ENCODE measurements at regions not wholly inside any gene's neighbourhood (a gene's known extent, or its start where the extent isn't known, plus 50 kb on each side); places are given as distances from the start of the nearest gene placed in this dataset.

- Histone ChIP-seq H2AK5ac (ENCODE audit: low read depth, low read length) (no peak overlapping the region), H3K9me3 (replicated peaks in 1 of 2; ENCODE audit: control insufficient read depth in 2 of 2, insufficient read depth in 1 of 2, low read depth in 1 of 2, low read length in 2 of 2) (peaks cover 0 to 6% of the 10 kb centered on the region in 2 donors), H2BK120ac (ENCODE audit: low read depth, low read length) (no peak overlapping the region), H2BK15ac (ENCODE audit: low read length) (no peak overlapping the region), H4K8ac (ENCODE audit: low read depth, low read length) (no peak overlapping the region), H3K4me3 (ENCODE audit: low read length in 2 of 2) (no peak overlapping the region), H2BK5ac (ENCODE audit: low read length) (no peak overlapping the region), H2BK12ac (ENCODE audit: low read length) (no peak overlapping the region), H4K91ac (ENCODE audit: low read depth, low read length, poor library complexity) (no peak overlapping the region), H3K27me3 (ENCODE audit: control insufficient read depth in 3 of 3, insufficient read depth in 3 of 3, low read depth in 1 of 3, low read length in 3 of 3) (no peaks in the 10 kb centered on the region), H3K79me1 (ENCODE audit: low read depth, low read length) (no peaks in the 10 kb centered on the region), H3K4ac (ENCODE audit: low read length) (no peak overlapping the region), H3K4me2 (ENCODE audit: insufficient read depth, low read length, poor library complexity, severe bottlenecking) (no peak overlapping the region), H3K36me3 (replicated peaks in 1 of 2; ENCODE audit: control insufficient read depth in 2 of 2, insufficient read depth in 2 of 2, low read length in 2 of 2) (no peaks in the 10 kb centered on the region), H3K9ac (ENCODE audit: low read depth, low read length, poor library complexity) (no peak overlapping the region), H3K18ac (ENCODE audit: low read length) (no peak overlapping the region), H3K14ac (ENCODE audit: low read length) (no peak overlapping the region), H3K4me1 (ENCODE audit: control insufficient read depth in 2 of 2, insufficient read depth in 1 of 2, low read depth in 1 of 2, low read length in 2 of 2) (peaks cover 0 to 2% of the 10 kb centered on the region in 2 donors), H3K23ac (ENCODE audit: low read depth, low read length, poor library complexity) (no peak overlapping the region), H3K27ac (replicated peaks; ENCODE audit: low read length) (no peak overlapping the region), H2AFZ (ENCODE audit: low read length) (no peak overlapping the region)
- DNase-seq (ENCODE audit: low spot score): no peak
- no CpG with 5 or more reads among the region's 3 CpGs for WGBS, 2 donors (ENCODE audit: extremely low coverage in 2 of 2, insufficient read length in 2 of 2, insufficient replicate concordance in 1 of 2)
These were observed 184.9 kb upstream of the GNAI1 start for GRCh38 chr7:79949778-79950177.

DNA sequence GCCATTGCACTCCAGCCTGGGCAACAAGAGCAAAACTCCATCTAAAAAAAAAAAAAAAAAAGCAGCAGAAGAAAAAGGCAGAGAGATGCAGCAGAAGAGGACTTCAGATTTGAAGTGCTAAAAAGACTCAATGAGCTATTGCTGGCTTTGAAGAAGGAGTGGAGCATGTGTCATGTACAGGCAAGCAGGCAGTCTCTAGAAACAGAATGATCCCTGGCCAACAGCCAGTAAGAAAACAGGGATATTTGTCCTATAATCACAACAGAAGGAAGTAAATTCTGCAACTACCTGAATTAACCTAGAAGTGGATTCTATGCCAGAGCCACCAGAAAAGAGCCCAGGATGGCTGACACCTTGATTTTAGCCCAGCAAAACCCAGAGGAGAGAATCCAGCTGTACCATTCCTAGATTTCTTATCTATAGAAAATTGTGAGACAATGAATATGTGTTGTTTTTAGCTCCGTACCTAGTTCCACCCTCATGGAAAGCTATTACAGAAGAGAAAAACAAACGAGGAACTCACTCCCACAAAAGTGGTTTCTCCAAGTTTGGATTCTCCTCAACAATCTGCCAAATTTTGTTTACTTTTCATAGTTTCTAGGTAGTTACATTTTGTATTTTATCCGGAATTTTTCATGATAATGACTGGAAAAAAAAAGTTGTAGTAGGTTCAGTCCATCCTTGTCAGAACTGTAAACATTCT lies 198.2 kb upstream of the GNAI1 start:
- no peak for DNase-seq (ENCODE audit: low spot score)
- H3K4me3 ChIP-seq (ENCODE audit: low read length in 2 of 2): no peak overlapping the region
- WGBS, 2 donors (ENCODE audit: extremely low coverage in 2 of 2, insufficient read length in 2 of 2, insufficient replicate concordance in 1 of 2): no CpG with 5 or more reads among the region's 3 CpGs

DNA sequence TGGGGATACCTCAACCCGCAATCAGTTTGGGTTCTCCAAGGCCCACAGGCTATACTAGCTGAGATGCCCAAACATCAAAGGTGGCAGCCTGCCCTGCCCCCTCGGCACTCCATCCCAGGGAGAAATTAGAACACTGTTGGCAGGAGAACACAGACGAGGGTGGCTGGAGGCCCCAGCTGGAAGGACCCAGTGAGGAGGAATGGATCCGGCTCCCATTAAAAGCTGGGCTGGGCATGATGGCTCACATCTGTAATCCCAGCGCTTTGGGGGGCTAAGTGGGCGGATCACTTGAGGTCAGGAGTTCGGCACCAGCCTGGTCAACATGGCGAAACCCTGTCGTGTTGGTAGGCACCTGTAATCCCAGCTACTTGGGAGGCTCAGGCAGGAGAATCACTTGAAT lies 199.9 kb upstream of the GNAI1 start:
- H3K4me3 ChIP-seq (ENCODE audit: low read length in 2 of 2): no peak overlapping the region
- peak overlapping the region; percentile 4 for H3K9ac ChIP-seq (ENCODE audit: low read depth, low read length, poor library complexity)
- H3K27me3 ChIP-seq (ENCODE audit: control insufficient read depth in 3 of 3, insufficient read depth in 3 of 3, low read depth in 1 of 3, low read length in 3 of 3): no peaks in the 10 kb centered on the region
- no peaks in the 10 kb centered on the region for H3K79me1 ChIP-seq (ENCODE audit: low read depth, low read length)
- H3K9me3 ChIP-seq (replicated peaks in 1 of 2; ENCODE audit: control insufficient read depth in 2 of 2, insufficient read depth in 1 of 2, low read depth in 1 of 2, low read length in 2 of 2): no peaks in the 10 kb centered on the region
- no peak overlapping the region for H3K23ac ChIP-seq (ENCODE audit: low read depth, low read length, poor library complexity)
- H3K4me1 ChIP-seq (ENCODE audit: control insufficient read depth in 2 of 2, insufficient read depth in 1 of 2, low read depth in 1 of 2, low read length in 2 of 2): no peaks in the 10 kb centered on the region
- no peak overlapping the region for H2AFZ ChIP-seq (ENCODE audit: low read length)
- no CpG with 5 or more reads among the region's 9 CpGs for WGBS, 2 donors (ENCODE audit: extremely low coverage in 2 of 2, insufficient read length in 2 of 2, insufficient replicate concordance in 1 of 2)
- no peak overlapping the region for H4K8ac ChIP-seq (ENCODE audit: low read depth, low read length)
- H2BK120ac ChIP-seq (ENCODE audit: low read depth, low read length): no peak overlapping the region
- DNase-seq (ENCODE audit: low spot score): no peak
- no peak overlapping the region for H4K91ac ChIP-seq (ENCODE audit: low read depth, low read length, poor library complexity)
- no peak overlapping the region for H3K14ac ChIP-seq (ENCODE audit: low read length)
- H2BK12ac ChIP-seq (ENCODE audit: low read length): no peak overlapping the region
- H3K18ac ChIP-seq (ENCODE audit: low read length): no peak overlapping the region
- H3K4ac ChIP-seq (ENCODE audit: low read length): no peak overlapping the region
- no peak overlapping the region for H2BK5ac ChIP-seq (ENCODE audit: low read length)
- no peak overlapping the region for H2BK15ac ChIP-seq (ENCODE audit: low read length)
- H3K27ac ChIP-seq (replicated peaks; ENCODE audit: low read length): no peak overlapping the region
- H3K36me3 ChIP-seq (replicated peaks in 1 of 2; ENCODE audit: control insufficient read depth in 2 of 2, insufficient read depth in 2 of 2, low read length in 2 of 2): no peaks in the 10 kb centered on the region
- H2AK5ac ChIP-seq (ENCODE audit: low read depth, low read length): no peak overlapping the region
- H3K4me2 ChIP-seq (ENCODE audit: insufficient read depth, low read length, poor library complexity, severe bottlenecking): no peak overlapping the region

More for the DNA sequence above, 198.2 kb upstream of the GNAI1 start:
- Histone ChIP-seq H2BK120ac (ENCODE audit: low read depth, low read length) (no peak overlapping the region), H2AK5ac (ENCODE audit: low read depth, low read length) (no peak overlapping the region), H3K23ac (ENCODE audit: low read depth, low read length, poor library complexity) (no peak overlapping the region), H3K27me3 (ENCODE audit: control insufficient read depth in 3 of 3, insufficient read depth in 3 of 3, low read depth in 1 of 3, low read length in 3 of 3) (no peaks in the 10 kb centered on the region), H3K14ac (ENCODE audit: low read length) (no peak overlapping the region), H3K4me1 (ENCODE audit: control insufficient read depth in 2 of 2, insufficient read depth in 1 of 2, low read depth in 1 of 2, low read length in 2 of 2) (no peaks in the 10 kb centered on the region), H3K4me2 (ENCODE audit: insufficient read depth, low read length, poor library complexity, severe bottlenecking) (no peak overlapping the region), H2BK15ac (ENCODE audit: low read length) (no peak overlapping the region), H3K18ac (ENCODE audit: low read length) (no peak overlapping the region), H2BK5ac (ENCODE audit: low read length) (no peak overlapping the region), H2BK12ac (ENCODE audit: low read length) (no peak overlapping the region), H2AFZ (ENCODE audit: low read length) (no peak overlapping the region), H3K9ac (ENCODE audit: low read depth, low read length, poor library complexity) (no peak overlapping the region), H4K8ac (ENCODE audit: low read depth, low read length) (no peak overlapping the region), H3K36me3 (replicated peaks in 1 of 2; ENCODE audit: control insufficient read depth in 2 of 2, insufficient read depth in 2 of 2, low read length in 2 of 2) (no peaks in the 10 kb centered on the region), H3K27ac (replicated peaks; ENCODE audit: low read length) (no peak overlapping the region), H3K9me3 (replicated peaks in 1 of 2; ENCODE audit: control insufficient read depth in 2 of 2, insufficient read depth in 1 of 2, low read depth in 1 of 2, low read length in 2 of 2) (no peaks in the 10 kb centered on the region), H4K91ac (ENCODE audit: low read depth, low read length, poor library complexity) (no peak overlapping the region), H3K4ac (ENCODE audit: low read length) (no peak overlapping the region), H3K79me1 (ENCODE audit: low read depth, low read length) (no peaks in the 10 kb centered on the region)

DNA sequence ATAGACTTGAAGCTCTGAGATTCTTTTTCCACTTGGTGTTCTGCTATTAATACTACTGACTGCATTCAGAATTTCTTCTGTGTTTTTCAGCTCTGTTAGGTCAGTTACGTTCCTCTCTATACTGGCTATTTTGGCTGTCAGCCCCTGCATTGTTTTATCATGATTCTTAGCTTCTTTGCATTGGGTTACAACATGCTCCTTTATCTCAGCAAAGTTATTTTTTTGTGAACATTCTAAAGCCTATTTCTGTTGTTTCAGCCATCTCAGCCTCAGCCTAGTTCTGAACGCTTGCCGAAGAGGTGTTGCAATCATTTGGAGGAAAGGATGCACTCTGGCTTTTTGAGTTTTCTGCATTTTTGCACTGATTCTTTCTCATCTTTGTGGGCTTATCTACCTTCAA lies 201.5 kb upstream of the GNAI1 start:
- no CpG with 5 or more reads among the region's 3 CpGs for WGBS, 2 donors (ENCODE audit: extremely low coverage in 2 of 2, insufficient read length in 2 of 2, insufficient replicate concordance in 1 of 2)
- Histone ChIP-seq H3K18ac (ENCODE audit: low read length) (no peak overlapping the region), H2AK5ac (ENCODE audit: low read depth, low read length) (no peak overlapping the region), H3K4me2 (ENCODE audit: insufficient read depth, low read length, poor library complexity, severe bottlenecking) (no peak overlapping the region), H3K36me3 (replicated peaks in 1 of 2; ENCODE audit: control insufficient read depth in 2 of 2, insufficient read depth in 2 of 2, low read length in 2 of 2) (no peaks in the 10 kb centered on the region), H3K14ac (ENCODE audit: low read length) (no peak overlapping the region), H2BK15ac (ENCODE audit: low read length) (no peak overlapping the region), H3K9ac (ENCODE audit: low read depth, low read length, poor library complexity) (no peak overlapping the region), H3K4me1 (ENCODE audit: control insufficient read depth in 2 of 2, insufficient read depth in 1 of 2, low read depth in 1 of 2, low read length in 2 of 2) (no peaks in the 10 kb centered on the region), H2BK5ac (ENCODE audit: low read length) (no peak overlapping the region), H3K27me3 (ENCODE audit: control insufficient read depth in 3 of 3, insufficient read depth in 3 of 3, low read depth in 1 of 3, low read length in 3 of 3) (no peaks in the 10 kb centered on the region), H2BK12ac (ENCODE audit: low read length) (no peak overlapping the region), H4K91ac (ENCODE audit: low read depth, low read length, poor library complexity) (no peak overlapping the region), H3K4me3 (ENCODE audit: low read length in 2 of 2) (no peak overlapping the region), H3K9me3 (replicated peaks in 1 of 2; ENCODE audit: control insufficient read depth in 2 of 2, insufficient read depth in 1 of 2, low read depth in 1 of 2, low read length in 2 of 2) (no peaks in the 10 kb centered on the region), H3K79me1 (ENCODE audit: low read depth, low read length) (no peaks in the 10 kb centered on the region), H2BK120ac (ENCODE audit: low read depth, low read length) (no peak overlapping the region), H4K8ac (ENCODE audit: low read depth, low read length) (no peak overlapping the region), H3K4ac (ENCODE audit: low read length) (no peak overlapping the region), H3K27ac (replicated peaks; ENCODE audit: low read length) (no peak overlapping the region), H3K23ac (ENCODE audit: low read depth, low read length, poor library complexity) (no peak overlapping the region), H2AFZ (ENCODE audit: low read length) (no peak overlapping the region)
- no peak for DNase-seq (ENCODE audit: low spot score)
